NCI-H187 (cell line): ENCODE measurements at regions not wholly inside any gene's neighbourhood (a gene's known extent, or its start where the extent isn't known, plus 50 kb on each side); places are given as distances from the start of the nearest gene placed in this dataset.
"Not testable (repeated sequence)": the region's sequence is repeated elsewhere in the genome, so short reads cannot be mapped to it uniquely, and the experiment has no call there.

Source experiments
- DNase-seq, 2 experiments: peaks; one replicate each; lab custom pipeline; 2025; lab: John Stamatoyannopoulos, UW

GRCh38 chr22:44628835-44629234 lies 73.2 kb upstream of the PRR5 start:
- DNase-seq, result no peak

GRCh38 chr22:44628273-44628672 lies 73.7 kb upstream of the PRR5 start:
- DNase-seq, result no peak

GRCh38 chr22:44627521-44628139 lies 74.4 kb upstream of the PRR5 start:
- no peak for DNase-seq

GRCh38 chr22:44625981-44626687 lies 75.9 kb upstream of the PRR5 start:
- DNase-seq, result peak; percentile 26 to 27

GRCh38 chr22:44625421-44625760 lies 76.6 kb upstream of the PRR5 start:
- no peak for DNase-seq

- no peak for DNase-seq
Measured at GRCh38 chr22:44624689-44625420, 77.1 kb upstream of the PRR5 start.

GRCh38 chr22:44623771-44624510 lies 78.1 kb upstream of the PRR5 start:
- DNase-seq, result peak in 1 of 2 experiments; percentile 11

- no peak for DNase-seq
Measured at GRCh38 chr22:44622679-44623078, 79.3 kb upstream of the PRR5 start.

GRCh38 chr22:44622147-44622427 lies 79.9 kb upstream of the PRR5 start:
- peak; percentile 7 to 24 for DNase-seq

- DNase-seq, result no peak
Measured at GRCh38 chr22:44621401-44622146, 80.4 kb upstream of the PRR5 start.

- DNase-seq, result no peak
Measured at GRCh38 chr22:44620841-44621257, 81.2 kb upstream of the PRR5 start.

GRCh38 chr22:44620129-44620840 lies 81.7 kb upstream of the PRR5 start:
- DNase-seq, result no peak

- not testable (repeated sequence) for DNase-seq
Measured at GRCh38 chr22:44619560-44620128, 82.4 kb upstream of the PRR5 start.

- DNase-seq, result not testable (repeated sequence)
Measured at GRCh38 chr22:44618910-44619309, 83.1 kb upstream of the PRR5 start.

- no peak for DNase-seq
Measured at GRCh38 chr22:44618400-44618799, 83.6 kb upstream of the PRR5 start.

GRCh38 chr22:44617828-44618227 lies 84.2 kb upstream of the PRR5 start:
- no peak for DNase-seq

GRCh38 chr22:44616882-44617655 lies 84.9 kb upstream of the PRR5 start:
- DNase-seq, result no peak

- DNase-seq, result no peak
Measured at GRCh38 chr22:44616461-44616860, 85.5 kb upstream of the PRR5 start.

- DNase-seq, result no peak
Measured at GRCh38 chr22:44615602-44616180, 86.3 kb upstream of the PRR5 start.

GRCh38 chr22:44615146-44615545 lies 86.9 kb upstream of the PRR5 start:
- no peak for DNase-seq
